A549 (cell line): ENCODE measurements at regions not wholly inside any gene's neighbourhood (a gene's known extent, or its start where the extent isn't known, plus 50 kb on each side); places are given as distances from the start of the nearest gene placed in this dataset.

ENCODE experiments used
- ATAC-seq, 2 experiments: fragments of 200-7000 bp in 1 of 2; fragments of >200 bp in 1 of 2; cut with Nextera tagmentation in 1 of 2; cut with Tn5 transposase in 1 of 2; 3 replicates each; pipeline versions ENCODE4 v1.8.0 to v1.9.1; 2018 to 2020; ENCODE audit warnings: mild to moderate bottlenecking in 1 of 2, moderate library complexity in 1 of 2
- CTCF ChIA-PET: fragments of 300-600 bp; sonication (Branson Sonifier 250); formaldehyde crosslinking; extraction: SDS; loops from one replicate; lab custom pipeline; 2021; ENCODE audit warnings: antibody characterized with exemption, inconsistent platforms; lab: Yijun Ruan, JAX
- POLR2A ChIA-PET: fragments of 350-600 bp; formaldehyde crosslinking; extraction: SDS; loops from one replicate; lab custom pipeline; 2021; ENCODE audit warnings: antibody characterized with exemption, inconsistent platforms; lab: Yijun Ruan, JAX
- DNase-seq, 2 experiments: peaks; one replicate each; pipeline versions ENCODE4 v3.0.0 to v3.0.0-alpha.2; 2011 to 2016; ENCODE audit warnings: low read depth in 1 of 2, low spot score in 1 of 2
- FAIRE-seq: peaks from 2 replicates; lab custom pipeline; 2011; peaks lifted over from hg19 to GRCh38; lab: Jason Lieb, UNC
- H3K27ac ChIP-seq, 2 experiments: fragments of >200 bp; sonication (Bioruptor Twin); formaldehyde crosslinking; 3 replicates each; pipeline ENCODE4 v1.5.1; 2016 to 2017
- H3K4me1 ChIP-seq: fragments of >200 bp; sonication (Bioruptor Twin); formaldehyde crosslinking; 3 replicates; pipeline ENCODE4 v1.6.1; 2016
- H3K4me2 ChIP-seq: fragments of >200 bp; sonication (Bioruptor Twin); formaldehyde crosslinking; 3 replicates; pipeline ENCODE4 v1.6.1; 2016
- H3K4me3 ChIP-seq: fragments of >200 bp; sonication (Bioruptor Twin); formaldehyde crosslinking; 3 replicates; pipeline ENCODE4 v1.5.1; 2016
- H3K9me3 ChIP-seq: fragments of >200 bp; sonication (Bioruptor Twin); formaldehyde crosslinking; 3 replicates; pipeline ENCODE4 v1.6.1; 2016
- CBX8 ChIP-seq: fragments of 200-600 bp; sonication (generic); IDR thresholded peaks from 2 replicates; pipeline ENCODE4 v1.6.1; 2016
- EHF ChIP-seq: fragments of 250-450 bp; sonication (Bioruptor Pico); IDR thresholded peaks from 2 replicates; pipeline ENCODE4 v1.5.0; 2020; ENCODE audit warnings: mild to moderate bottlenecking
- EHMT2 ChIP-seq: fragments of 200-600 bp; sonication (generic); IDR thresholded peaks from 2 replicates; pipeline ENCODE4 v1.6.1; 2016; ENCODE audit warnings: antibody characterized with exemption, low read depth, mild to moderate bottlenecking, moderate library complexity
- EP300 ChIP-seq, 2 experiments: fragments of >200 bp; sonication (Bioruptor Twin); formaldehyde crosslinking; IDR thresholded peaks; 2 replicates in 1 of 2; 3 replicates in 1 of 2; pipeline ENCODE4 v1.6.1; 2016 to 2017
- ESRRA ChIP-seq: fragments of 150-350 bp; IDR thresholded peaks from 2 replicates; pipeline ENCODE4 v1.6.1; 2014; ENCODE audit warnings: mild to moderate bottlenecking, low read length, borderline replicate concordance
- FOSL2 ChIP-seq, 2 experiments: fragments of 450-650 bp in 1 of 2; fragments of >200 bp in 1 of 2; sonication (Bioruptor Twin) in 1 of 2; formaldehyde crosslinking; IDR thresholded peaks; 2 replicates each; pipeline versions ENCODE4 v1.5.0 to v1.6.1; 2016 to 2020; ENCODE audit warnings: mild to moderate bottlenecking in 1 of 2, moderate library complexity in 1 of 2
- HOXA7 ChIP-seq: fragments of 250-450 bp; sonication (Bioruptor Pico); IDR thresholded peaks from 2 replicates; pipeline ENCODE4 v1.5.0; 2020; ENCODE audit warnings: mild to moderate bottlenecking, moderate library complexity
- JUNB ChIP-seq: fragments of >200 bp; sonication (Bioruptor Twin); formaldehyde crosslinking; IDR thresholded peaks from 2 replicates; pipeline ENCODE4 v1.6.1; 2016
- MAZ ChIP-seq: fragments of 150-350 bp; IDR thresholded peaks from 2 replicates; pipeline ENCODE4 v1.6.1; 2014; ENCODE audit warnings: antibody characterized with exemption, low read depth, low read length, borderline replicate concordance
- NFE2L2 ChIP-seq: fragments of 150-350 bp; conservative IDR thresholded peaks from 2 replicates; pipeline ENCODE4 v1.6.1; 2014; ENCODE audit warnings: low read length
- NPAS2 ChIP-seq: fragments of 250-450 bp; sonication (Bioruptor Pico); IDR thresholded peaks from 2 replicates; pipeline ENCODE4 v1.8.0; 2022; ENCODE audit warnings: mild to moderate bottlenecking, moderate library complexity, borderline replicate concordance
- PHF8 ChIP-seq: fragments of 200-600 bp; sonication (generic); IDR thresholded peaks from 2 replicates; pipeline ENCODE4 v1.6.1; 2016; ENCODE audit warnings: low read depth, mild to moderate bottlenecking, antibody characterized with exemption, moderate library complexity, borderline replicate concordance
- POLR2A ChIP-seq: IDR thresholded peaks from 2 replicates; pipeline ENCODE4 v1.6.1; 2012; ENCODE audit warnings: mild to moderate bottlenecking, low read length
- POLR2AphosphoS2 ChIP-seq: conservative IDR thresholded peaks from 2 replicates; pipeline ENCODE4 v1.6.1; 2012; ENCODE audit warnings: low read length, improper control_type of control experiment, inconsistent platforms
- RAD21 ChIP-seq, 2 experiments: fragments of >200 bp in 1 of 2; sonication (Bioruptor Twin) in 1 of 2; formaldehyde crosslinking in 1 of 2; IDR thresholded peaks in 1 of 2; conservative IDR thresholded peaks in 1 of 2; 2 replicates in 1 of 2; 3 replicates in 1 of 2; pipeline ENCODE4 v1.6.1; 2012 to 2018; ENCODE audit warnings: inconsistent platforms in 1 of 2
- TFCP2L1 ChIP-seq: fragments of 250-450 bp; sonication (Bioruptor Pico); IDR thresholded peaks from 2 replicates; pipeline ENCODE4 v1.5.0; 2021; ENCODE audit warnings: mild to moderate bottlenecking
- ZC3H11A ChIP-seq: fragments of 450-650 bp; IDR thresholded peaks from 2 replicates; pipeline ENCODE4 v1.6.1; 2014; ENCODE audit warnings: antibody characterized with exemption, mild to moderate bottlenecking
- ZSCAN20 ChIP-seq: fragments of 250-450 bp; sonication (Bioruptor Pico); IDR thresholded peaks from 2 replicates; pipeline ENCODE4 v1.8.0; 2022; ENCODE audit warnings: mild to moderate bottlenecking, moderate library complexity
- WGBS: methylation state at CpG from one replicate; pipeline ENCODE4 v1.1.6; 2017; ENCODE audit errors: missing lambda C conversion rate; 5-methylcytosine and 5-hydroxymethylcytosine counted together
- TF ChIP-seq, protein P1 (sequence below): fragments of >200 bp; sonication (Bioruptor Twin); formaldehyde crosslinking; IDR thresholded peaks from 3 replicates; pipeline ENCODE4 v1.6.1; 2016
- TF ChIP-seq, protein P2 (sequence below): fragments of 250-450 bp; sonication (Bioruptor Pico); IDR thresholded peaks from 2 replicates; pipeline ENCODE4 v1.5.0; 2021; ENCODE audit warnings: mild to moderate bottlenecking, moderate library complexity, borderline replicate concordance
- TF ChIP-seq, protein P3 (sequence below): fragments of 450-650 bp; IDR thresholded peaks from 2 replicates; pipeline ENCODE4 v1.6.1; 2014; ENCODE audit warnings: antibody characterized with exemption
- TF ChIP-seq, protein P4 (sequence below): fragments of >200 bp; sonication (Bioruptor Twin); formaldehyde crosslinking; IDR thresholded peaks from 2 replicates; pipeline ENCODE4 v1.6.1; 2016
- TF ChIP-seq, protein P5 (sequence below): fragments of 250-450 bp; sonication (Bioruptor Pico); IDR thresholded peaks from 2 replicates; pipeline ENCODE4 v1.5.0; 2020; ENCODE audit warnings: low read depth, mild to moderate bottlenecking, moderate library complexity
- TF ChIP-seq, protein P6 (sequence below): IDR thresholded peaks from 2 replicates; pipeline ENCODE4 v1.6.1; 2012

DNA sequence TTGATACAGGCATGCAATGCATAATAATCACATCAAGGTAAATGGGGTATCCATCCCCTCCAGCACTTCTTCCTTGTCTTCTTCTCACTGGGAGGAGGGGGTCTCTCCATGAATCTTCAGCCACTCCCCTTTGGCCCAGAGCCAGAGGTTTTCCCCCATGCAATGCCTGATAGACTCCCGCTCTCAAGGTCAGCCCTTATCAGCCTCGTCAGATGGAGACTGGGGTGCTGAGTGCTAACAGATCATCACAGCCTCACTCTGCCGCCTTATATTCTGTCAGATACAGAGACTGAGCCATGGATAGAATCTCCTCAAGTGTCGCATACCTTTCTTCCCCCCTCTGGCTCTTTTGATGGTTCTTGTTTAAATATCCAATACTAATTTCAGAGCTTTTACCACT lies 503.1 kb downstream of the AACS start:
- H3K4me3 ChIP-seq: no peak overlapping the region
- TF ChIP-seq EP300 (IDR thresholded peaks at IDR 0.05): no peak
- no peak for TF ChIP-seq ZC3H11A
- TF ChIP-seq, protein P1, sequence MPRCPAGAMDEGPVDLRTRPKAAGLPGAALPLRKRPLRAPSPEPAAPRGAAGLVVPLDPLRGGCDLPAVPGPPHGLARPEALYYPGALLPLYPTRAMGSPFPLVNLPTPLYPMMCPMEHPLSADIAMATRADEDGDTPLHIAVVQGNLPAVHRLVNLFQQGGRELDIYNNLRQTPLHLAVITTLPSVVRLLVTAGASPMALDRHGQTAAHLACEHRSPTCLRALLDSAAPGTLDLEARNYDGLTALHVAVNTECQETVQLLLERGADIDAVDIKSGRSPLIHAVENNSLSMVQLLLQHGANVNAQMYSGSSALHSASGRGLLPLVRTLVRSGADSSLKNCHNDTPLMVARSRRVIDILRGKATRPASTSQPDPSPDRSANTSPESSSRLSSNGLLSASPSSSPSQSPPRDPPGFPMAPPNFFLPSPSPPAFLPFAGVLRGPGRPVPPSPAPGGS: no peak
- TF ChIP-seq ESRRA: no peak
- TF ChIP-seq HOXA7: no peak
- TF ChIP-seq JUNB: no peak
- no peak for TF ChIP-seq POLR2A
- TF ChIP-seq, protein P2, sequence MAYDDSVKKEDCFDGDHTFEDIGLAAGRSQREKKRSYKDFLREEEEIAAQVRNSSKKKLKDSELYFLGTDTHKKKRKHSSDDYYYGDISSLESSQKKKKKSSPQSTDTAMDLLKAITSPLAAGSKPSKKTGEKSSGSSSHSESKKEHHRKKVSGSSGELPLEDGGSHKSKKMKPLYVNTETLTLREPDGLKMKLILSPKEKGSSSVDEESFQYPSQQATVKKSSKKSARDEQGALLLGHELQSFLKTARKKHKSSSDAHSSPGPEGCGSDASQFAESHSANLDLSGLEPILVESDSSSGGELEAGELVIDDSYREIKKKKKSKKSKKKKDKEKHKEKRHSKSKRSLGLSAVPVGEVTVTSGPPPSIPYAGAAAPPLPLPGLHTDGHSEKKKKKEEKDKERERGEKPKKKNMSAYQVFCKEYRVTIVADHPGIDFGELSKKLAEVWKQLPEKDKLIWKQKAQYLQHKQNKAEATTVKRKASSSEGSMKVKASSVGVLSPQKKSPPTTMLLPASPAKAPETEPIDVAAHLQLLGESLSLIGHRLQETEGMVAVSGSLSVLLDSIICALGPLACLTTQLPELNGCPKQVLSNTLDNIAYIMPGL (CRISPR knock-in tag): no peak
- TF ChIP-seq EHMT2: no peak
- TF ChIP-seq ZSCAN20 (CRISPR knock-in tag): no peak
- TF ChIP-seq CBX8: no peak
- TF ChIP-seq MAZ: no peak
- ATAC-seq (no peak), DNase-seq (no peak), FAIRE-seq (no peak)
- H3K9me3 ChIP-seq: no peaks in the 10 kb centered on the region
- no peaks in the 10 kb centered on the region for H3K4me1 ChIP-seq
- 1% methylated on average over 4 of the region's 4 CpGs for WGBS
- no peak overlapping the region for H3K27ac ChIP-seq
- CTCF ChIA-PET: no interaction called here
- POLR2A ChIA-PET: no interaction called here
- H3K4me2 ChIP-seq: no peak overlapping the region

DNA sequence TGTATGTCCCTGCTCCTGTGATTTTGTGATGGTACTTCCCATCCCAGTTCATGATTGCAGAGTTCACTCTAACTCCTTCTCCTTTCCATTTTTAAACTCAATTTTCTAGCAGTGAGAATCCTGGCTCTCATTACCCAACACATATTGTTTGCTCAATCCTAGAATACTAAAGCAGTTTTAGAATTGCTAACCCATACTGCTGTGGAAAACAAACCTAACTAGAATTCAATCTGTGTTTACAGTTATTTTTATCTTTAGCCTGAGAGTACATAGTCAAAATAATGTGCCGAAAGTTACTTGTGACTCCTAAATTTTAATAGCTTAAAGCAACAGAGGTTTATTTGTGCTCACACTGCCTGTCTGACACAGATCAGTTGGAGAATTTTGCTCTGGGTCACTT lies 508.0 kb downstream of the AACS start:
- no peak for DNase-seq
- Histone ChIP-seq H3K4me3 (no peak overlapping the region), H3K4me1 (no peaks in the 10 kb centered on the region), H3K27ac (no peak overlapping the region), H3K4me2 (no peak overlapping the region), H3K9me3 (no peaks in the 10 kb centered on the region)
- TF ChIP-seq MAZ: no peak
- no peak for TF ChIP-seq ZC3H11A
- TF ChIP-seq, protein P3, sequence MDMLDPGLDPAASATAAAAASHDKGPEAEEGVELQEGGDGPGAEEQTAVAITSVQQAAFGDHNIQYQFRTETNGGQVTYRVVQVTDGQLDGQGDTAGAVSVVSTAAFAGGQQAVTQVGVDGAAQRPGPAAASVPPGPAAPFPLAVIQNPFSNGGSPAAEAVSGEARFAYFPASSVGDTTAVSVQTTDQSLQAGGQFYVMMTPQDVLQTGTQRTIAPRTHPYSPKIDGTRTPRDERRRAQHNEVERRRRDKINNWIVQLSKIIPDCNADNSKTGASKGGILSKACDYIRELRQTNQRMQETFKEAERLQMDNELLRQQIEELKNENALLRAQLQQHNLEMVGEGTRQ: no peak
- TF ChIP-seq, protein P4, sequence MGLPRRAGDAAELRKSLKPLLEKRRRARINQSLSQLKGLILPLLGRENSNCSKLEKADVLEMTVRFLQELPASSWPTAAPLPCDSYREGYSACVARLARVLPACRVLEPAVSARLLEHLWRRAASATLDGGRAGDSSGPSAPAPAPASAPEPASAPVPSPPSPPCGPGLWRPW: no peak
- TF ChIP-seq, protein P5, sequence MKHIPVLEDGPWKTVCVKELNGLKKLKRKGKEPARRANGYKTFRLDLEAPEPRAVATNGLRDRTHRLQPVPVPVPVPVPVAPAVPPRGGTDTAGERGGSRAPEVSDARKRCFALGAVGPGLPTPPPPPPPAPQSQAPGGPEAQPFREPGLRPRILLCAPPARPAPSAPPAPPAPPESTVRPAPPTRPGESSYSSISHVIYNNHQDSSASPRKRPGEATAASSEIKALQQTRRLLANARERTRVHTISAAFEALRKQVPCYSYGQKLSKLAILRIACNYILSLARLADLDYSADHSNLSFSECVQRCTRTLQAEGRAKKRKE (CRISPR knock-in tag): no peak
- TF ChIP-seq EHF (CRISPR knock-in tag): no peak
- no peak for TF ChIP-seq RAD21 (conservative IDR thresholded peaks at IDR 0.05 in 1 of 2, IDR thresholded peaks at IDR 0.05 in 1 of 2)
- TF ChIP-seq NFE2L2: no peak
- no peak for TF ChIP-seq POLR2A
- TF ChIP-seq, protein P1: no peak
- no peak for TF ChIP-seq FOSL2 (IDR thresholded peaks at IDR 0.05)
- TF ChIP-seq FOSL2 (CRISPR knock-in tag; IDR thresholded peaks at IDR 0.05): no peak
- no peak for TF ChIP-seq NPAS2 (CRISPR knock-in tag)
- TF ChIP-seq TFCP2L1: no peak
- TF ChIP-seq, protein P2 (CRISPR knock-in tag): no peak
- TF ChIP-seq PHF8: no peak
- TF ChIP-seq POLR2AphosphoS2: no peak
- TF ChIP-seq, protein P6, sequence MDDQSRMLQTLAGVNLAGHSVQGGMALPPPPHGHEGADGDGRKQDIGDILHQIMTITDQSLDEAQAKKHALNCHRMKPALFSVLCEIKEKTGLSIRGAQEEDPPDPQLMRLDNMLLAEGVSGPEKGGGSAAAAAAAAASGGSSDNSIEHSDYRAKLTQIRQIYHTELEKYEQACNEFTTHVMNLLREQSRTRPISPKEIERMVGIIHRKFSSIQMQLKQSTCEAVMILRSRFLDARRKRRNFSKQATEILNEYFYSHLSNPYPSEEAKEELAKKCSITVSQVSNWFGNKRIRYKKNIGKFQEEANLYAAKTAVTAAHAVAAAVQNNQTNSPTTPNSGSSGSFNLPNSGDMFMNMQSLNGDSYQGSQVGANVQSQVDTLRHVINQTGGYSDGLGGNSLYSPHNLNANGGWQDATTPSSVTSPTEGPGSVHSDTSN: no peak
- TF ChIP-seq HOXA7: no peak
- FAIRE-seq: no peak
- ChIA-PET CTCF (no interaction called here), POLR2A (no interaction called here)
- WGBS: 62% methylated on average over 1 of the region's 1 CpG
- no peak for ATAC-seq
